ENCODE measurements at regions not wholly inside any gene's neighbourhood (a gene's known extent, or its start where the extent isn't known, plus 50 kb on each side); places are given as distances from the start of the nearest gene placed in this dataset.
"Not testable (repeated sequence)": the region's sequence is repeated elsewhere in the genome, so short reads cannot be mapped to it uniquely, and the experiment has no call there.

GRCh38 chr6:137623293-137623692 lies 129.1 kb upstream of the OLIG3 start:
- no peak for DNase-seq (ENCODE audit: low read depth in 2 of 2)

GRCh38 chr6:137625100-137625661 lies 131.0 kb upstream of the OLIG3 start:
- DNase-seq (ENCODE audit: low read depth in 2 of 2) = no peak

GRCh38 chr6:137625808-137626207 lies 131.6 kb upstream of the OLIG3 start:
- no peak for DNase-seq (ENCODE audit: low read depth in 2 of 2)

- no peak for DNase-seq (ENCODE audit: low read depth in 2 of 2)
Observed at GRCh38 chr6:137630666-137631065, 136.5 kb upstream of the OLIG3 start.

GRCh38 chr6:137631323-137631722 lies 137.1 kb upstream of the OLIG3 start:
- DNase-seq (ENCODE audit: low read depth in 2 of 2) = no peak

- DNase-seq (ENCODE audit: low read depth in 2 of 2) = not testable (repeated sequence)
Observed at GRCh38 chr6:137634177-137634576, 140.0 kb upstream of the OLIG3 start.

GRCh38 chr6:137637121-137637520 lies 142.9 kb upstream of the OLIG3 start:
- no peak for DNase-seq (ENCODE audit: low read depth in 2 of 2)

- DNase-seq (ENCODE audit: low read depth in 2 of 2) = no peak
Observed at GRCh38 chr6:137638926-137639706, 144.9 kb upstream of the OLIG3 start.

GRCh38 chr6:137640086-137640485 lies 145.9 kb upstream of the OLIG3 start:
- no peak for DNase-seq (ENCODE audit: low read depth in 2 of 2)

- DNase-seq (ENCODE audit: low read depth in 2 of 2) = peak; percentile 28 to 50
Observed at GRCh38 chr6:137641474-137642077, 147.4 kb upstream of the OLIG3 start.

GRCh38 chr6:137643210-137643609 lies 149.0 kb upstream of the OLIG3 start:
- not testable (repeated sequence) for DNase-seq (ENCODE audit: low read depth in 2 of 2)

- DNase-seq (ENCODE audit: low read depth in 2 of 2) = not testable (repeated sequence)
Observed at GRCh38 chr6:137643644-137644043, 149.4 kb upstream of the OLIG3 start.

- no peak for DNase-seq (ENCODE audit: low read depth in 2 of 2)
Observed at GRCh38 chr6:137645850-137646249, 151.7 kb upstream of the OLIG3 start.

- DNase-seq (ENCODE audit: low read depth in 2 of 2) = no peak
Observed at GRCh38 chr6:137646484-137646883, 152.3 kb upstream of the OLIG3 start.

GRCh38 chr6:137647762-137648447 lies 153.7 kb upstream of the OLIG3 start:
- DNase-seq (ENCODE audit: low read depth in 2 of 2) = no peak

- DNase-seq (ENCODE audit: low read depth in 2 of 2) = no peak
Observed at GRCh38 chr6:137650720-137651119, 156.5 kb upstream of the OLIG3 start.

GRCh38 chr6:137651178-137651577 lies 157.0 kb upstream of the OLIG3 start:
- DNase-seq (ENCODE audit: low read depth in 2 of 2) = no peak

- no peak for DNase-seq (ENCODE audit: low read depth in 2 of 2)
Observed at GRCh38 chr6:137651591-137652335, 157.6 kb upstream of the OLIG3 start.

GRCh38 chr6:137652961-137653705 lies 158.9 kb upstream of the OLIG3 start:
- DNase-seq (ENCODE audit: low read depth in 2 of 2) = no peak

- no peak for DNase-seq (ENCODE audit: low read depth in 2 of 2)
Observed at GRCh38 chr6:137653706-137654059, 159.5 kb upstream of the OLIG3 start.

GRCh38 chr6:137654365-137654981 lies 160.3 kb upstream of the OLIG3 start:
- DNase-seq (ENCODE audit: low read depth in 2 of 2) = no peak
